SK-N-SH (cell line): ENCODE measurements at regions not wholly inside any gene's neighbourhood (a gene's known extent, or its start where the extent isn't known, plus 50 kb on each side); places are given as distances from the start of the nearest gene placed in this dataset.
"Not testable (repeated sequence)": the region's sequence is repeated elsewhere in the genome, so short reads cannot be mapped to it uniquely, and the experiment has no call there.

Experiments used
- CTCF ChIA-PET: fragments of 300-600, 350-600 bp; formaldehyde crosslinking; extraction: SDS; loops from one replicate; lab custom pipeline; 2021; lab: Yijun Ruan, JAX
- POLR2A ChIA-PET: fragments of 350-600 bp; sonication (Branson Sonifier 250); formaldehyde crosslinking; extraction: SDS; loops from one replicate; lab custom pipeline; 2020; ENCODE audit warnings: antibody characterized with exemption, inconsistent platforms; lab: Yijun Ruan, JAX
- DNase-seq: peaks from one replicate; pipeline ENCODE4 v3.0.0; 2012
- H2AFZ ChIP-seq: fragments of 200-600 bp; sonication (generic); 2 replicates; pipeline ENCODE4 v1.8.1; 2016; ENCODE audit warnings: antibody characterized with exemption, mild to moderate bottlenecking, low read depth
- H3F3A ChIP-seq: fragments of 200-600 bp; sonication (generic); replicated peaks from 2 replicates; pipeline ENCODE3; 2016; ENCODE audit warnings: antibody characterized with exemption, mild to moderate bottlenecking; ENCODE audit not compliant: insufficient read depth
- H3K27ac ChIP-seq, 2 experiments: fragments of 200-500 bp in 1 of 2; fragments of 200-600 bp in 1 of 2; sonication (Bioruptor generic) in 1 of 2; sonication (generic), shearing (Covaris generic) in 1 of 2; 2 replicates each; pipeline versions ENCODE4 v1.5.1 to v1.6.1; 2014 to 2016; ENCODE audit warnings: low read depth in 2 of 2, inconsistent platforms in 1 of 2, low read length in 1 of 2, mild to moderate bottlenecking in 1 of 2, mixed read lengths in 1 of 2
- H3K27me3 ChIP-seq: fragments of 200-600 bp; sonication (generic), shearing (Covaris generic); 2 replicates; pipeline ENCODE4 v1.6.1; 2016; ENCODE audit warnings: mixed run types; ENCODE audit not compliant: insufficient read depth
- H3K36me3 ChIP-seq, 2 experiments: fragments of 200-500 bp in 1 of 2; fragments of 200-600 bp in 1 of 2; sonication (Bioruptor generic) in 1 of 2; sonication (generic) in 1 of 2; replicated peaks in 1 of 2; 2 replicates each; pipeline versions ENCODE3 to v1.5.1; 2014 to 2016; ENCODE audit warnings: low read length in 1 of 2, mild to moderate bottlenecking in 1 of 2; ENCODE audit not compliant: insufficient read depth in 2 of 2, control insufficient read depth in 1 of 2
- H3K4me1 ChIP-seq, 2 experiments: fragments of 200-500 bp in 1 of 2; fragments of 200-600 bp in 1 of 2; sonication (Bioruptor generic) in 1 of 2; sonication (generic), shearing (Covaris generic) in 1 of 2; 2 replicates each; pipeline versions ENCODE4 v1.5.1 to v1.6.1; 2014 to 2016; ENCODE audit warnings: low read depth in 1 of 2, low read length in 1 of 2, mixed run types in 1 of 2; ENCODE audit not compliant: insufficient read depth in 2 of 2, control insufficient read depth in 1 of 2
- H3K4me2 ChIP-seq: fragments of 200-600 bp; sonication (generic), shearing (Covaris generic); 2 replicates; pipeline ENCODE4 v1.6.1; 2017; ENCODE audit warnings: mixed run types
- H3K4me3 ChIP-seq, 2 experiments: fragments of 200-500 bp in 1 of 2; fragments of 200-600 bp in 1 of 2; sonication (Bioruptor generic) in 1 of 2; sonication (generic), shearing (Covaris generic) in 1 of 2; 2 replicates each; pipeline versions ENCODE4 v1.5.1 to v1.8.1; 2014 to 2016; ENCODE audit warnings: low read depth in 2 of 2, inconsistent platforms in 1 of 2, low read length in 1 of 2, mild to moderate bottlenecking in 1 of 2, mixed read lengths in 1 of 2, moderate library complexity in 1 of 2
- H3K79me2 ChIP-seq: fragments of 200-600 bp; sonication (generic); 2 replicates; pipeline ENCODE4 v1.8.1; 2017; ENCODE audit warnings: mild to moderate bottlenecking; ENCODE audit not compliant: insufficient read depth
- H3K9ac ChIP-seq: fragments of 200-600 bp; sonication (generic); 2 replicates; pipeline ENCODE4 v1.6.1; 2017; ENCODE audit warnings: mixed run types
- H3K9me2 ChIP-seq: fragments of 200-600 bp; sonication (generic); 2 replicates; pipeline ENCODE4 v1.6.1; 2017; ENCODE audit warnings: mixed run types
- H3K9me3 ChIP-seq: fragments of 200-600 bp; sonication (generic); 2 replicates; pipeline ENCODE4 v1.6.1; 2017; ENCODE audit warnings: mixed run types, mild to moderate bottlenecking, moderate library complexity
- H4K20me1 ChIP-seq: fragments of 200-600 bp; sonication (generic); 2 replicates; pipeline ENCODE4 v1.6.1; 2017; ENCODE audit warnings: mild to moderate bottlenecking, mixed run types; ENCODE audit not compliant: insufficient read depth
- CTCF ChIP-seq: fragments of 200-600 bp; sonication (generic); IDR thresholded peaks from 2 replicates; pipeline ENCODE4 v1.6.1; 2017; ENCODE audit warnings: antibody characterized with exemption, mild to moderate bottlenecking, moderate library complexity
- FOXM1 ChIP-seq: IDR thresholded peaks from 2 replicates; pipeline ENCODE4 v1.4.0; 2012; ENCODE audit warnings: low read depth, mild to moderate bottlenecking
- IRF3 ChIP-seq: fragments of 150-350 bp; IDR thresholded peaks from 2 replicates; pipeline ENCODE4 v1.6.1; 2016; ENCODE audit warnings: mild to moderate bottlenecking, low read depth, low read length
- MEF2A ChIP-seq: IDR thresholded peaks from 2 replicates; pipeline ENCODE4 v1.4.0; 2012; ENCODE audit warnings: low read depth, borderline replicate concordance
- MXI1 ChIP-seq: IDR thresholded peaks from 2 replicates; pipeline ENCODE4 v1.6.1; 2012; ENCODE audit warnings: mild to moderate bottlenecking, low read depth, low read length, improper control_type of control experiment
- PBX3 ChIP-seq: IDR thresholded peaks from 2 replicates; pipeline ENCODE4; 2012
- TCF12 ChIP-seq: IDR thresholded peaks from 2 replicates; pipeline ENCODE4 v1.4.0; 2012
- TEAD4 ChIP-seq: IDR thresholded peaks from 2 replicates; pipeline ENCODE4 v1.4.0; 2012; ENCODE audit warnings: mild to moderate bottlenecking, borderline replicate concordance; ENCODE audit not compliant: insufficient read depth
- ZBTB33 ChIP-seq: IDR thresholded peaks from 2 replicates; pipeline ENCODE4 v1.4.0; 2012; ENCODE audit warnings: low read depth, borderline replicate concordance
- WGBS: methylation state at CpG from one replicate; pipeline ENCODE4 v1.1.6; 2017; ENCODE audit warnings: low lambda C conversion rate; 5-methylcytosine and 5-hydroxymethylcytosine counted together

GRCh38 chr18:46222710-46223360 is 118.7 kb downstream of the HAUS1 start (continued):
- TF ChIP-seq FOXM1: no peak
- TF ChIP-seq, all 33 proteins: peak for 0

GRCh38 chr18:46224181-46224775 is 120.1 kb downstream of the HAUS1 start:
- Histone ChIP-seq H3K36me3 (no peaks in the 10 kb centered on the region), H3K27me3 (no peaks in the 10 kb centered on the region), H4K20me1 (peaks cover 6% of the 10 kb centered on the region), H3K79me2 (peaks cover 76% of the 10 kb centered on the region), H3F3A (peaks cover 12% of the 10 kb centered on the region), H2AFZ (no peak overlapping the region), H3K9me2 (no peaks in the 10 kb centered on the region), H3K9ac (no peak overlapping the region), H3K4me3 (no peak overlapping the region), H3K4me2 (no peak overlapping the region), H3K4me1 (peaks cover 6 to 15% of the 10 kb centered on the region in 2 experiments; a peak in 3 of 4 replicates), H3K27ac (no peak overlapping the region), H3K9me3 (no peaks in the 10 kb centered on the region)
- no peak for DNase-seq
- CTCF ChIA-PET: interaction anchor here (1.8 to 4.1 kb wide), 2 partner anchors 41 to 50 kb away, joined by 5 to 26 read pairs; a partner anchor contains a TSS
- TF ChIP-seq CTCF (no peak), MEF2A (no peak), MXI1 (no peak), ZBTB33 (no peak), TCF12 (peak; percentile 5; the same call in 1 of the 2 replicates), IRF3 (no peak)
- POLR2A ChIA-PET: no interaction called here
- WGBS: 61% methylated on average over 2 of the region's 2 CpGs

GRCh38 chr18:46226461-46226860 is 122.3 kb downstream of the HAUS1 start:
- H3K4me2 ChIP-seq: no peak overlapping the region
- peaks cover 0 to 10% of the 10 kb centered on the region in 2 experiments; a peak in 3 of 4 replicates for H3K4me1 ChIP-seq
- WGBS: 93% methylated on average over 1 of the region's 1 CpG
- H3K27ac ChIP-seq: peak overlapping the region in 1 of 2 experiments; percentile 14; a peak in 1 of 4 replicates
- no peaks in the 10 kb centered on the region for H3K36me3 ChIP-seq
- ChIA-PET CTCF (interaction anchor here (1.1 kb wide), 1 partner anchor 53 kb away, joined by 4 read pairs; no protein-coding TSS in a partner anchor), POLR2A (no interaction called here)
- no peaks in the 10 kb centered on the region for H3K27me3 ChIP-seq
- no peak overlapping the region for H3K4me3 ChIP-seq
- no peak overlapping the region for H2AFZ ChIP-seq
- TF ChIP-seq PBX3 (peak; percentile 49; the same call in 1 of the 2 replicates), TEAD4 (no peak)
- TF ChIP-seq, all 33 proteins: peak for 1
- no peak overlapping the region for H3K9ac ChIP-seq
- peaks cover 6% of the 10 kb centered on the region for H3F3A ChIP-seq
- no peak for DNase-seq
- H3K9me3 ChIP-seq: no peaks in the 10 kb centered on the region
- H4K20me1 ChIP-seq: no peaks in the 10 kb centered on the region
- peaks cover 78% of the 10 kb centered on the region; the same call in 1 of the 2 replicates for H3K79me2 ChIP-seq
- no peaks in the 10 kb centered on the region for H3K9me2 ChIP-seq

GRCh38 chr18:46229641-46230040 is 125.5 kb downstream of the HAUS1 start:
- H3K4me3 ChIP-seq, H3K9me3 ChIP-seq, H3K27ac ChIP-seq, H2AFZ ChIP-seq, H3K9me2 ChIP-seq, DNase-seq, H4K20me1 ChIP-seq, H3F3A ChIP-seq, H3K36me3 ChIP-seq, POLR2A ChIA-PET, H3K9ac ChIP-seq, H3K4me1 ChIP-seq, H3K4me2 ChIP-seq, H3K27me3 ChIP-seq: not testable (repeated sequence)
- H3K79me2 ChIP-seq: peaks cover 88% of the 10 kb centered on the region
- 87% methylated on average over 11 of the region's 11 CpGs for WGBS
- CTCF ChIA-PET: interaction anchor here (2.5 kb wide), 1 partner anchor 56 kb away, joined by 7 read pairs; a partner anchor contains a TSS
